Trophoblast cell (in vitro differentiated cells and primary cell): ENCODE measurements at regions not wholly inside any gene's neighbourhood (a gene's known extent, or its start where the extent isn't known, plus 50 kb on each side); places are given as distances from the start of the nearest gene placed in this dataset.

Experiments
- DNase-seq, 2 donors: peaks; one replicate each; pipeline ENCODE4 v3.0.0-alpha.2; 2016
- H2AFZ ChIP-seq: 2 replicates; pipeline ENCODE4 v1.6.1; 2013; ENCODE audit warnings: low read length, moderate library complexity, mild to moderate bottlenecking; ENCODE audit not compliant: insufficient read depth, poor library complexity
- H2AK5ac ChIP-seq: 2 replicates; pipeline ENCODE4 v1.6.1; 2013; ENCODE audit warnings: mild to moderate bottlenecking, low read length
- H2BK120ac ChIP-seq: 2 replicates; pipeline ENCODE4 v1.6.1; 2013; ENCODE audit warnings: low read length, mild to moderate bottlenecking, moderate library complexity; ENCODE audit not compliant: insufficient read depth, poor library complexity
- H2BK12ac ChIP-seq: 2 replicates; pipeline ENCODE4 v1.6.1; 2013; ENCODE audit warnings: mild to moderate bottlenecking, low read length, moderate library complexity
- H2BK5ac ChIP-seq: 2 replicates; pipeline ENCODE4 v1.6.1; 2013; ENCODE audit warnings: low read length, low read depth, moderate library complexity, mild to moderate bottlenecking; ENCODE audit not compliant: poor library complexity
- H3K14ac ChIP-seq: 2 replicates; pipeline ENCODE4 v1.6.1; 2013; ENCODE audit warnings: mild to moderate bottlenecking, low read length
- H3K18ac ChIP-seq: 2 replicates; pipeline ENCODE4 v1.6.1; 2013; ENCODE audit warnings: mild to moderate bottlenecking, low read length
- H3K23ac ChIP-seq: 2 replicates; pipeline ENCODE4 v1.6.1; 2013; ENCODE audit warnings: low read length
- H3K27ac ChIP-seq: 2 replicates; pipeline ENCODE4 v1.5.1; 2013; ENCODE audit warnings: low read depth, mild to moderate bottlenecking, inconsistent platforms, low read length, moderate library complexity
- H3K27me3 ChIP-seq: 2 replicates; pipeline ENCODE4 v1.6.1; 2013; ENCODE audit warnings: inconsistent platforms, mild to moderate bottlenecking, low read length, moderate library complexity; ENCODE audit not compliant: insufficient read depth
- H3K36me3 ChIP-seq, 2 experiments: 1 replicate in 1 of 2; 2 replicates in 1 of 2; pipeline ENCODE4 v1.6.1; 2013; ENCODE audit warnings: low read length in 2 of 2, mild to moderate bottlenecking in 2 of 2, moderate library complexity in 1 of 2; ENCODE audit not compliant: insufficient read depth in 2 of 2, control insufficient read depth in 1 of 2
- H3K4ac ChIP-seq: 2 replicates; pipeline ENCODE4 v1.6.1; 2013; ENCODE audit warnings: low read depth, mild to moderate bottlenecking, low read length, moderate library complexity
- H3K4me1 ChIP-seq, 2 experiments: 1 replicate in 1 of 2; 2 replicates in 1 of 2; pipeline ENCODE4 v1.6.1; 2013; ENCODE audit warnings: low read length in 2 of 2, mild to moderate bottlenecking in 2 of 2, moderate library complexity in 1 of 2; ENCODE audit not compliant: insufficient read depth in 2 of 2, control insufficient read depth in 1 of 2
- H3K4me2 ChIP-seq: 2 replicates; pipeline ENCODE4 v1.6.1; 2013; ENCODE audit warnings: inconsistent platforms, mild to moderate bottlenecking, low read length, moderate library complexity
- H3K4me3 ChIP-seq: 2 replicates; pipeline ENCODE4 v1.5.1; 2013; ENCODE audit warnings: mild to moderate bottlenecking, low read depth, low read length, inconsistent platforms
- H3K79me1 ChIP-seq: one replicate; pipeline ENCODE4 v1.6.1; 2013; ENCODE audit warnings: low read length
- H3K79me2 ChIP-seq: 2 replicates; pipeline ENCODE4 v1.6.1; 2013; ENCODE audit warnings: low read length, mild to moderate bottlenecking; ENCODE audit not compliant: control insufficient read depth, insufficient read depth, poor library complexity
- H3K9ac ChIP-seq: 2 replicates; pipeline ENCODE4 v1.6.1; 2013; ENCODE audit warnings: mild to moderate bottlenecking, low read length
- H3K9me3 ChIP-seq: 2 replicates; pipeline ENCODE4 v1.6.1; 2013; ENCODE audit warnings: low read depth, mild to moderate bottlenecking, control low read depth, inconsistent platforms, low read length; ENCODE audit not compliant: insufficient read depth
- H4K12ac ChIP-seq: 2 replicates; pipeline ENCODE4 v1.6.1; 2013; ENCODE audit warnings: low read depth, mild to moderate bottlenecking, low read length, moderate library complexity
- H4K8ac ChIP-seq: 2 replicates; pipeline ENCODE4 v1.6.1; 2013; ENCODE audit warnings: low read depth, mild to moderate bottlenecking, low read length, moderate library complexity
- H4K91ac ChIP-seq: one replicate; pipeline ENCODE4 v1.6.1; 2013; ENCODE audit warnings: low read depth, mild to moderate bottlenecking, low read length, moderate library complexity
- WGBS: extraction: QIAGEN DNeasy Blood & Tissue Kit; methylation state at CpG from one replicate; pipeline ENCODE4 v1.1.7; 2013; ENCODE audit warnings: missing lambda C conversion rate; ENCODE audit not compliant: insufficient read length, insufficient coverage; ENCODE audit errors: extremely low coverage; 5-methylcytosine and 5-hydroxymethylcytosine counted together

DNA sequence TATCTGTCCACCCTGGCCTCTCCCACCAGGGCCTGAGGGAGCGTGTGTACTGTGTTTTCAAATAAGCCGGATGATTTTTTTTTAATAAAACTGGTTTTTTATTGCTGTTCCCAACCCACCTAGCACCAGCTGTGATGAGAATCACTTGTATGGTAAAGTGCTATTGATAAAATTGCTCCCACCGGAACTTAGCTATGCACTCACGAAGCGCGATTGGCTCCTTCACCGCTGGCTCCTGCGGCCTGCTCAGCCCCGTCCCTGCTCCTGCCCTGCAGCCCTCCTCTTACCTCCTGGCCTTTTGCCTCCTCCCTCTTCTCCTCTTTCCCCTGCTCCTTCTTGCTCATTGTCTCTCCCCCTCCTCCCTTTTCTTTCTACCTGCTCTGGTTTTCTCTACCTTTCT, 183.7 kb downstream of the TLE3 start:
- Histone ChIP-seq H3K4me3 (no peak overlapping the region), H3K23ac (no peak overlapping the region), H3K79me2 (no peaks in the 10 kb centered on the region), H4K91ac (no peak overlapping the region), H3K36me3 (no peaks in the 10 kb centered on the region), H3K14ac (no peak overlapping the region), H3K4me2 (no peak overlapping the region), H2BK5ac (no peak overlapping the region), H2AK5ac (no peak overlapping the region), H3K4me1 (no peaks in the 10 kb centered on the region), H2BK12ac (no peak overlapping the region), H3K27ac (no peak overlapping the region), H3K9ac (no peak overlapping the region), H3K18ac (no peak overlapping the region), H2AFZ (no peak overlapping the region), H3K27me3 (no peaks in the 10 kb centered on the region), H3K79me1 (no peaks in the 10 kb centered on the region), H3K9me3 (peaks cover 3% of the 10 kb centered on the region), H4K8ac (no peak overlapping the region), H3K4ac (no peak overlapping the region), H4K12ac (no peak overlapping the region), H2BK120ac (no peak overlapping the region)
- WGBS: no CpG with 5 or more reads among the region's 9 CpGs
- no peak for DNase-seq

DNA sequence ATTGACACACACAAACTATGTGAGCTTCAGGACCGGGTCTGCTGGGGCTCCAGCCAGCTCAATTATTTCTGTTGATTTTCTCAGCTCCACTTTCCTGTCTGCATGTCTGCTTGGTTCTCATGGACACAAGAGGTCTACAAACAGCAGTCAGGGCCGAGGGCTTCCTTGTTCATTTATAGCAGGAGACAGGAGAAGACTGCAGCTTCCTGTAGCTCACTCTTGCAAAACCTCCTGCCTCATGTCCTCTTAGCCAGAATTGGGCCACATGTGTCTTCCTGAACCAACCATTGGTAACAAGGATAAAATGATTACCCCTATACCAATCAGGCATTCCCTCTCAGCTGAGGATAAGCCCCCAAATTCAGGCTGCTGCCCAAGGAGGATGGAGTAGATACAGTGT, 182.8 kb downstream of the TLE3 start:
- no peak overlapping the region for H4K8ac ChIP-seq
- no peak overlapping the region for H3K4me2 ChIP-seq
- no peak overlapping the region for H2AFZ ChIP-seq
- H3K27me3 ChIP-seq: no peaks in the 10 kb centered on the region
- H3K36me3 ChIP-seq: no peaks in the 10 kb centered on the region
- no peak overlapping the region for H3K27ac ChIP-seq
- H4K91ac ChIP-seq: no peak overlapping the region
- DNase-seq: no peak
- H3K9me3 ChIP-seq: peaks cover 2% of the 10 kb centered on the region
- H2BK5ac ChIP-seq: no peak overlapping the region
- H4K12ac ChIP-seq: no peak overlapping the region
- WGBS: no CpG with 5 or more reads among the region's 2 CpGs
- no peak overlapping the region for H2BK12ac ChIP-seq
- H3K4me1 ChIP-seq: no peaks in the 10 kb centered on the region
- no peak overlapping the region for H3K23ac ChIP-seq
- H3K14ac ChIP-seq: no peak overlapping the region
- H3K9ac ChIP-seq: no peak overlapping the region
- no peak overlapping the region for H2BK120ac ChIP-seq
- no peak overlapping the region for H2AK5ac ChIP-seq
- H3K79me1 ChIP-seq: no peaks in the 10 kb centered on the region
- H3K79me2 ChIP-seq: no peaks in the 10 kb centered on the region
- H3K4me3 ChIP-seq: no peak overlapping the region
- H3K18ac ChIP-seq: no peak overlapping the region
- H3K4ac ChIP-seq: no peak overlapping the region

DNA sequence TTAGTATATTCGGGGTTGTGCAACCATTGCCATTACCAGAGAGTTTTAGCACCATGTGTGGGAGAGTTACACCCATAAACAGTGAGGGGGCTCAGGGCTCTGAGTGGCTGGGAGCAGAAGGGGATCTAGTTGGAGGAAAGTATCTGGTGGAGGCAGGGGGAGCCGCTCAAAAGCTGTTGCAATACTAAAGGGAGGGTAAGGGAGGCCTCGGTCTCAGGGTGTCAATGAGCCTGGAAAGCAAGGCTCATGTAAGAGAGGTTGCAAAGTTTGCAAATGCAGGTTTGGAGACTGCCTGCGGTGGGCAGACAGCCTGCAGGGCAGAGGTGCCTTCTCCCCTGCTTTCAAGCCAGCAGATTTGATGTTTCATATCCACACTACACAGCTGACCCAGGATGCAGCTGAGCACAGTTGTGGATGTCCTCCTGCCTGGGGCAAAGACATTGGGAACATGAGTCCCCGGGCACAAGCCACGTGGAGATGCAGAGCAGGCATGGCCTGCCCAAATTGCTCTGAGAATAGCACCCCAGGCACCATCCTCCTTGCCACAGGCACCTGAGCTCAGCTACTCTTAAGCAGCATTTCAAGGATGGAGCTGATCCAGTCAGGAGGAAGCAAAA, 181.4 kb downstream of the TLE3 start:
- H3K18ac ChIP-seq: no peak overlapping the region
- no peaks in the 10 kb centered on the region for H3K4me1 ChIP-seq
- H3K9ac ChIP-seq: no peak overlapping the region
- no peak overlapping the region for H2AK5ac ChIP-seq
- H4K8ac ChIP-seq: no peak overlapping the region
- no peak overlapping the region for H3K27ac ChIP-seq
- no peak overlapping the region for H2BK120ac ChIP-seq
- no peak overlapping the region for H3K23ac ChIP-seq
- H3K4me3 ChIP-seq: no peak overlapping the region
- H3K4me2 ChIP-seq: no peak overlapping the region
- no peaks in the 10 kb centered on the region for H3K79me1 ChIP-seq
- H2BK12ac ChIP-seq: no peak overlapping the region
- no peak overlapping the region for H3K14ac ChIP-seq
- H3K9me3 ChIP-seq: peaks cover 2% of the 10 kb centered on the region
- H3K27me3 ChIP-seq: no peaks in the 10 kb centered on the region
- no CpG with 5 or more reads among the region's 6 CpGs for WGBS
- DNase-seq: no peak
- H2AFZ ChIP-seq: no peak overlapping the region
- no peak overlapping the region for H4K91ac ChIP-seq
- no peak overlapping the region for H3K4ac ChIP-seq
- no peaks in the 10 kb centered on the region for H3K36me3 ChIP-seq
- H2BK5ac ChIP-seq: no peak overlapping the region
- H3K79me2 ChIP-seq: no peaks in the 10 kb centered on the region
- H4K12ac ChIP-seq: no peak overlapping the region

DNA sequence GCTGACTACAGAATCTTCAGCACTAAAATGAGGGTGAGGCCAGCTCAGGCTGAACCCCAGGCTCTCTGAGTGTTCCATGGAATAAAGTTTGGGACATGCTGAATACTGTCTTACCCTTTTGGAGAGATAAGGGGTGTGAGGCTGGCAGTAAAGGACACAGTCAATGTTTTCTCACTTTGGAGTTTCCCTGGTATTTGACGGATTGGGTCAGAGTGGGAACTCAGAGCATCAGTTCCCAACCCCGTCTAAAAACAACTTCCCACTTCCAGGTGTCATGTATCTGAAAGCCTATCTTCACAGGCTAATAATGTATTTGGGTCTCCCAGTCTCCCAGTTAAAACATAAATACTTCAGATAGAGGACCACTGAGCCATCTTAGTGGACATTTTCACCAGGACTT, 180.7 kb downstream of the TLE3 start:
- no CpG with 5 or more reads among the region's 2 CpGs for WGBS
- no peak overlapping the region for H3K14ac ChIP-seq
- no peak overlapping the region for H4K12ac ChIP-seq
- H3K18ac ChIP-seq: no peak overlapping the region
- no peak overlapping the region for H3K9ac ChIP-seq
- no peaks in the 10 kb centered on the region for H3K4me1 ChIP-seq
- H4K91ac ChIP-seq: no peak overlapping the region
- no peak overlapping the region for H3K4me3 ChIP-seq
- H3K4ac ChIP-seq: no peak overlapping the region
- no peak overlapping the region for H3K27ac ChIP-seq
- no peak overlapping the region for H2BK120ac ChIP-seq
- no peak overlapping the region for H2AK5ac ChIP-seq
- no peak overlapping the region for H2BK5ac ChIP-seq
- no peaks in the 10 kb centered on the region for H3K36me3 ChIP-seq
- H2BK12ac ChIP-seq: no peak overlapping the region
- no peaks in the 10 kb centered on the region for H3K27me3 ChIP-seq
- peaks cover 6% of the 10 kb centered on the region for H3K9me3 ChIP-seq
- no peak overlapping the region for H3K4me2 ChIP-seq
- H3K79me1 ChIP-seq: no peaks in the 10 kb centered on the region
- no peaks in the 10 kb centered on the region for H3K79me2 ChIP-seq
- no peak overlapping the region for H4K8ac ChIP-seq
- no peak for DNase-seq
- H3K23ac ChIP-seq: no peak overlapping the region
- no peak overlapping the region for H2AFZ ChIP-seq
